H1 (cell line): ENCODE measurements at regions not wholly inside any gene's neighbourhood (a gene's known extent, or its start where the extent isn't known, plus 50 kb on each side); places are given as distances from the start of the nearest gene placed in this dataset.

Experiments used
- ASH2L ChIP-seq: fragments of 200-600, 300-600 bp; sonication (generic); IDR thresholded peaks from one replicate; pipeline ENCODE4 v1.7.1; 2017; ENCODE audit warnings: low read length
- EGR1 ChIP-seq: IDR thresholded peaks from 2 replicates; pipeline ENCODE4 v1.6.1; 2011; ENCODE audit warnings: low read depth, low read length, borderline replicate concordance
- POLR2A ChIP-seq, 2 experiments: IDR thresholded peaks; 1 replicate in 1 of 2; 2 replicates in 1 of 2; pipeline ENCODE4 v1.6.1; 2011; ENCODE audit warnings: low read depth in 2 of 2, low read length in 2 of 2, mild to moderate bottlenecking in 2 of 2; ENCODE audit errors: control extremely low read depth in 1 of 2
- TF ChIP-seq, protein P1 (sequence below): fragments of 300-600 bp; sonication (generic); IDR thresholded peaks from 2 replicates; pipeline ENCODE4 v1.7.1; 2012; ENCODE audit warnings: low read length, moderate library complexity, mild to moderate bottlenecking, inconsistent platforms; ENCODE audit not compliant: insufficient replicate concordance

DNA sequence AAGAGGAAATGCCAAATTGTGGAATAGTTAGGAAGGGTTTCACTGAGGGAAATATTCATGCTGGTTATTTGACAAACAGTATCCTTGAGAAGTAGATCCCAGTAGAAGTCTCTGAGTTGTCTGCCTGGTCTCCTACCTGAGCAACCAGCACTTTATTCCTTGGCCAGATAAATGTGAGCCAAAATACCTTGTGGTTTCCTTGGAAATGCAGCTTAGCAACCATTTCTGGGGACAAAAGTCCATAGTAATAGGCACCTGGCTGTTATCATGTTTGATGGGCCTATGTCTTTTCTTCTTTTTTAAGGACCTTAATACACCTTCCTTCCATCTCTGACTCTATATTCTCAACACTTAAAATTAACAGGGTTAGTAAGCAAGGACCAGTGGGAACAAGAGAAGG, 217.1 kb upstream of the MARCKS start (continued):
- TF ChIP-seq, protein P1, sequence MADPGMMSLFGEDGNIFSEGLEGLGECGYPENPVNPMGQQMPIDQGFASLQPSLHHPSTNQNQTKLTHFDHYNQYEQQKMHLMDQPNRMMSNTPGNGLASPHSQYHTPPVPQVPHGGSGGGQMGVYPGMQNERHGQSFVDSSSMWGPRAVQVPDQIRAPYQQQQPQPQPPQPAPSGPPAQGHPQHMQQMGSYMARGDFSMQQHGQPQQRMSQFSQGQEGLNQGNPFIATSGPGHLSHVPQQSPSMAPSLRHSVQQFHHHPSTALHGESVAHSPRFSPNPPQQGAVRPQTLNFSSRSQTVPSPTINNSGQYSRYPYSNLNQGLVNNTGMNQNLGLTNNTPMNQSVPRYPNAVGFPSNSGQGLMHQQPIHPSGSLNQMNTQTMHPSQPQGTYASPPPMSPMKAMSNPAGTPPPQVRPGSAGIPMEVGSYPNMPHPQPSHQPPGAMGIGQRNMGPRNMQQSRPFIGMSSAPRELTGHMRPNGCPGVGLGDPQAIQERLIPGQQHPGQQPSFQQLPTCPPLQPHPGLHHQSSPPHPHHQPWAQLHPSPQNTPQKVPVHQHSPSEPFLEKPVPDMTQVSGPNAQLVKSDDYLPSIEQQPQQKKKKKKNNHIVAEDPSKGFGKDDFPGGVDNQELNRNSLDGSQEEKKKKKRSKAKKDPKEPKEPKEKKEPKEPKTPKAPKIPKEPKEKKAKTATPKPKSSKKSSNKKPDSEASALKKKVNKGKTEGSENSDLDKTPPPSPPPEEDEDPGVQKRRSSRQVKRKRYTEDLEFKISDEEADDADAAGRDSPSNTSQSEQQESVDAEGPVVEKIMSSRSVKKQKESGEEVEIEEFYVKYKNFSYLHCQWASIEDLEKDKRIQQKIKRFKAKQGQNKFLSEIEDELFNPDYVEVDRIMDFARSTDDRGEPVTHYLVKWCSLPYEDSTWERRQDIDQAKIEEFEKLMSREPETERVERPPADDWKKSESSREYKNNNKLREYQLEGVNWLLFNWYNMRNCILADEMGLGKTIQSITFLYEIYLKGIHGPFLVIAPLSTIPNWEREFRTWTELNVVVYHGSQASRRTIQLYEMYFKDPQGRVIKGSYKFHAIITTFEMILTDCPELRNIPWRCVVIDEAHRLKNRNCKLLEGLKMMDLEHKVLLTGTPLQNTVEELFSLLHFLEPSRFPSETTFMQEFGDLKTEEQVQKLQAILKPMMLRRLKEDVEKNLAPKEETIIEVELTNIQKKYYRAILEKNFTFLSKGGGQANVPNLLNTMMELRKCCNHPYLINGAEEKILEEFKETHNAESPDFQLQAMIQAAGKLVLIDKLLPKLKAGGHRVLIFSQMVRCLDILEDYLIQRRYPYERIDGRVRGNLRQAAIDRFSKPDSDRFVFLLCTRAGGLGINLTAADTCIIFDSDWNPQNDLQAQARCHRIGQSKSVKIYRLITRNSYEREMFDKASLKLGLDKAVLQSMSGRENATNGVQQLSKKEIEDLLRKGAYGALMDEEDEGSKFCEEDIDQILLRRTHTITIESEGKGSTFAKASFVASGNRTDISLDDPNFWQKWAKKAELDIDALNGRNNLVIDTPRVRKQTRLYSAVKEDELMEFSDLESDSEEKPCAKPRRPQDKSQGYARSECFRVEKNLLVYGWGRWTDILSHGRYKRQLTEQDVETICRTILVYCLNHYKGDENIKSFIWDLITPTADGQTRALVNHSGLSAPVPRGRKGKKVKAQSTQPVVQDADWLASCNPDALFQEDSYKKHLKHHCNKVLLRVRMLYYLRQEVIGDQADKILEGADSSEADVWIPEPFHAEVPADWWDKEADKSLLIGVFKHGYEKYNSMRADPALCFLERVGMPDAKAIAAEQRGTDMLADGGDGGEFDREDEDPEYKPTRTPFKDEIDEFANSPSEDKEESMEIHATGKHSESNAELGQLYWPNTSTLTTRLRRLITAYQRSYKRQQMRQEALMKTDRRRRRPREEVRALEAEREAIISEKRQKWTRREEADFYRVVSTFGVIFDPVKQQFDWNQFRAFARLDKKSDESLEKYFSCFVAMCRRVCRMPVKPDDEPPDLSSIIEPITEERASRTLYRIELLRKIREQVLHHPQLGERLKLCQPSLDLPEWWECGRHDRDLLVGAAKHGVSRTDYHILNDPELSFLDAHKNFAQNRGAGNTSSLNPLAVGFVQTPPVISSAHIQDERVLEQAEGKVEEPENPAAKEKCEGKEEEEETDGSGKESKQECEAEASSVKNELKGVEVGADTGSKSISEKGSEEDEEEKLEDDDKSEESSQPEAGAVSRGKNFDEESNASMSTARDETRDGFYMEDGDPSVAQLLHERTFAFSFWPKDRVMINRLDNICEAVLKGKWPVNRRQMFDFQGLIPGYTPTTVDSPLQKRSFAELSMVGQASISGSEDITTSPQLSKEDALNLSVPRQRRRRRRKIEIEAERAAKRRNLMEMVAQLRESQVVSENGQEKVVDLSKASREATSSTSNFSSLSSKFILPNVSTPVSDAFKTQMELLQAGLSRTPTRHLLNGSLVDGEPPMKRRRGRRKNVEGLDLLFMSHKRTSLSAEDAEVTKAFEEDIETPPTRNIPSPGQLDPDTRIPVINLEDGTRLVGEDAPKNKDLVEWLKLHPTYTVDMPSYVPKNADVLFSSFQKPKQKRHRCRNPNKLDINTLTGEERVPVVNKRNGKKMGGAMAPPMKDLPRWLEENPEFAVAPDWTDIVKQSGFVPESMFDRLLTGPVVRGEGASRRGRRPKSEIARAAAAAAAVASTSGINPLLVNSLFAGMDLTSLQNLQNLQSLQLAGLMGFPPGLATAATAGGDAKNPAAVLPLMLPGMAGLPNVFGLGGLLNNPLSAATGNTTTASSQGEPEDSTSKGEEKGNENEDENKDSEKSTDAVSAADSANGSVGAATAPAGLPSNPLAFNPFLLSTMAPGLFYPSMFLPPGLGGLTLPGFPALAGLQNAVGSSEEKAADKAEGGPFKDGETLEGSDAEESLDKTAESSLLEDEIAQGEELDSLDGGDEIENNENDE: no peak
- TF ChIP-seq POLR2A (IDR thresholded peaks at IDR 0.05; ENCODE audit: control extremely low read depth in 1 of 2, low read depth in 2 of 2, low read length in 2 of 2) (no peak), ASH2L (no peak), EGR1 (no peak)
